K562 (cell line): ENCODE measurements at regions not wholly inside any gene's neighbourhood (a gene's known extent, or its start where the extent isn't known, plus 50 kb on each side); places are given as distances from the start of the nearest gene placed in this dataset.

Experiments used
- ATAC-seq: fragments of 200-7000 bp; cut with Tn5 transposase; 3 replicates; pipeline ENCODE4 v1.9.1; 2020; ENCODE audit warnings: moderate library complexity
- BruUV-seq: library from RNA; stranded (reverse); fragments of 400-500 nt; replicated peaks from 2 replicates; lab custom pipeline; 2021; lab: Mats Ljungman, UMichigan
- CTCF ChIA-PET: fragments of 300-600 bp; formaldehyde crosslinking; extraction: SDS; loops from one replicate; lab custom pipeline; 2021; ENCODE audit warnings: low intra/inter-chr PET ratio; lab: Yijun Ruan, JAX
- POLR2A ChIA-PET: fragments of 300-600, 350-650 bp; sonication (Branson Sonifier 250); formaldehyde crosslinking; extraction: SDS; loops from one replicate; lab custom pipeline; 2021; ENCODE audit warnings: antibody characterized with exemption, inconsistent platforms; lab: Yijun Ruan, JAX
- DNase-seq, 4 experiments: peaks; one replicate each; pipeline versions ENCODE4 v3.0.0 to v3.0.0-alpha.2; 2011 to 2018; ENCODE audit warnings: low spot score in 3 of 4, mixed read lengths in 3 of 4; ENCODE audit errors: extremely low read depth in 1 of 4
- FAIRE-seq: peaks from 2 replicates; lab custom pipeline; 2011; peaks lifted over from hg19 to GRCh38; lab: Jason Lieb, UNC
- H2AFZ ChIP-seq: 2 replicates; pipeline ENCODE4 v1.6.0; 2011; ENCODE audit warnings: low read depth, low read length, control low read depth, inconsistent platforms
- H3K27ac ChIP-seq: fragments of 200-600 bp; 3 replicates; pipeline ENCODE4 v1.8.0; 2011; ENCODE audit warnings: low read depth, mild to moderate bottlenecking, control low read depth, inconsistent platforms, low read length, moderate library complexity, mixed read lengths; ENCODE audit errors: extremely low read depth
- H3K27me3 ChIP-seq, 2 experiments: fragments of 300-600 bp in 1 of 2; 2 replicates in 1 of 2; 3 replicates in 1 of 2; pipeline versions ENCODE4 v1.6.0 to v1.8.0; 2011; ENCODE audit warnings: inconsistent platforms in 2 of 2, low read length in 2 of 2, mild to moderate bottlenecking in 1 of 2, mixed read lengths in 1 of 2, moderate library complexity in 1 of 2; ENCODE audit not compliant: control insufficient read depth in 2 of 2, insufficient read depth in 2 of 2
- H3K36me3 ChIP-seq: fragments of 300-600 bp; 3 replicates; pipeline ENCODE4 v1.8.0; 2011; ENCODE audit warnings: mild to moderate bottlenecking, low read length, inconsistent platforms; ENCODE audit not compliant: control insufficient read depth, insufficient read depth
- H3K4me1 ChIP-seq, 2 experiments: fragments of 200-600 bp in 1 of 2; replicated peaks in 1 of 2; 2 replicates in 1 of 2; 3 replicates in 1 of 2; pipeline versions ENCODE4 v1.5.1 to v1.8.0; 2011; ENCODE audit warnings: inconsistent platforms in 2 of 2, low read length in 2 of 2, mild to moderate bottlenecking in 1 of 2, mixed read lengths in 1 of 2, moderate library complexity in 1 of 2; ENCODE audit not compliant: control insufficient read depth in 2 of 2, insufficient read depth in 2 of 2
- H3K4me2 ChIP-seq: 2 replicates; pipeline ENCODE4 v1.6.1; 2011; ENCODE audit warnings: low read length, control low read depth, inconsistent platforms, mixed read lengths; ENCODE audit not compliant: insufficient read depth
- H3K4me3 ChIP-seq: fragments of 200-600 bp; sonication (generic), shearing (Covaris generic); 2 replicates; pipeline ENCODE4 v1.5.1; 2016; ENCODE audit warnings: control low read depth, inconsistent platforms
- H3K79me2 ChIP-seq: fragments of 200-600 bp; 3 replicates; pipeline ENCODE4 v1.8.0; 2011; ENCODE audit warnings: low read length, inconsistent platforms; ENCODE audit not compliant: control insufficient read depth, insufficient read depth
- H3K9ac ChIP-seq, 2 experiments: 2 replicates each; pipeline versions ENCODE4 v1.6.0 to v1.6.1; 2011; ENCODE audit warnings: low read depth in 2 of 2, low read length in 2 of 2, control low read depth in 1 of 2, inconsistent platforms in 1 of 2, mild to moderate bottlenecking in 1 of 2, mixed read lengths in 1 of 2; ENCODE audit not compliant: insufficient read depth in 1 of 2
- H3K9me1 ChIP-seq: one replicate; pipeline ENCODE4 v1.6.0; 2011; ENCODE audit warnings: inconsistent platforms, mild to moderate bottlenecking, low read length, moderate library complexity; ENCODE audit not compliant: control insufficient read depth, insufficient read depth
- H3K9me3 ChIP-seq: replicated peaks from 2 replicates; pipeline ENCODE4 v1.5.1; 2011; ENCODE audit warnings: low read depth, low read length, inconsistent platforms; ENCODE audit not compliant: control insufficient read depth, insufficient read depth
- H4K20me1 ChIP-seq: replicated peaks from 2 replicates; pipeline ENCODE4 v1.6.1; 2011; ENCODE audit warnings: low read length, inconsistent platforms, mixed read lengths; ENCODE audit not compliant: control insufficient read depth, insufficient read depth
- ADNP ChIP-seq: fragments of 200-800 bp; sonication (Bioruptor generic); IDR thresholded peaks from 2 replicates; pipeline ENCODE4 v1.6.1; 2016; ENCODE audit warnings: missing genetic modification characterization, missing compliant biosample characterization
- FOSL1 ChIP-seq: fragments of 200-800 bp; sonication (Bioruptor generic); conservative IDR thresholded peaks from 2 replicates; pipeline ENCODE4 v1.6.1; 2016; ENCODE audit warnings: missing genetic modification characterization, missing compliant biosample characterization
- NBN ChIP-seq: fragments of 450-650 bp; IDR thresholded peaks from 2 replicates; pipeline ENCODE4 v1.6.1; 2016; ENCODE audit warnings: low read depth, mild to moderate bottlenecking
- NCOA2 ChIP-seq, 2 experiments: fragments of 450-650 bp; IDR thresholded peaks; 2 replicates each; pipeline ENCODE4 v1.6.1; 2018; ENCODE audit warnings: mild to moderate bottlenecking in 2 of 2, moderate library complexity in 1 of 2; ENCODE audit not compliant: partially characterized antibody in 2 of 2
- NFYB ChIP-seq: IDR thresholded peaks from 2 replicates; pipeline ENCODE4 v1.6.1; 2011; ENCODE audit warnings: mild to moderate bottlenecking, moderate library complexity; ENCODE audit not compliant: insufficient read length; ENCODE audit errors: extremely low read depth
- TRIM28 ChIP-seq: fragments of 450-650 bp; IDR thresholded peaks from 2 replicates; pipeline ENCODE4 v1.6.1; 2017
- WGBS: fragments of 100-300 bp; shearing (Covaris generic); methylation state at CpG from one replicate; pipeline ENCODE4 v1.1.6; 2016; ENCODE audit warnings: low coverage, mixed read lengths; ENCODE audit not compliant: insufficient coverage; ENCODE audit errors: missing lambda C conversion rate; 5-methylcytosine and 5-hydroxymethylcytosine counted together
- in situ Hi-C: fragments of 300-500 bp; cut with MboI; formaldehyde crosslinking; loops from 4 replicates; pipeline ENCODE4 v1.15.0; 2018; ENCODE audit warnings: inconsistent platforms, mixed read lengths
- intact Hi-C: fragments of 100-400 bp; cut with micrococcal nuclease; formaldehyde crosslinking; loops from 2 replicates; pipeline ENCODE4 v1.14.2; 2022
- TF ChIP-seq, protein P1 (sequence below), 2 experiments: fragments of 450-650 bp; IDR thresholded peaks; 2 replicates each; pipeline ENCODE4 v1.6.1; 2016; ENCODE audit warnings: mild to moderate bottlenecking in 2 of 2, borderline replicate concordance in 1 of 2, low read depth in 1 of 2, moderate library complexity in 1 of 2
- TF ChIP-seq, protein P2 (sequence below): fragments of 250-450 bp; sonication (Bioruptor Pico); IDR thresholded peaks from 2 replicates; pipeline ENCODE4 v1.8.0; 2022; ENCODE audit warnings: moderate library complexity, mild to moderate bottlenecking, inconsistent platforms

DNA sequence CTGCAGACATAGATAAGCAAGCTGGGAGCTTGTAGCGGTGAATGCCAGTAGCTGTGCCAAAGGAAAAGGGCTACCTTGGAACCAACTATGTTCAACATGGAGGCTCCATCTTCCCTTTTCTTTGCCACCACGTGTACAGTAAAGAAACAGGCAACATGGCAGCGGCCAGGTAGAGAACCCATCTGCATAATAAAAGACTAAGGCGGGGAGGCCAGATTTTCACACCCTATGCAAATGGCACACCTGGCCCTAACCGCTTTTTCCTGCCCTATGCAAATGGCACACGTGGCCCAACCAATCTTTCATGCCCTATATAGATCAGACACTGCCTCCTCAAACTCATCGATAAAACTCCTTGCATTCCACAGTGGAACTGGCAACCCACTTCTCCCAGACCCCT lies 477.5 kb upstream of the EDIL3 start (continued):
- TF ChIP-seq FOSL1, result no peak

DNA sequence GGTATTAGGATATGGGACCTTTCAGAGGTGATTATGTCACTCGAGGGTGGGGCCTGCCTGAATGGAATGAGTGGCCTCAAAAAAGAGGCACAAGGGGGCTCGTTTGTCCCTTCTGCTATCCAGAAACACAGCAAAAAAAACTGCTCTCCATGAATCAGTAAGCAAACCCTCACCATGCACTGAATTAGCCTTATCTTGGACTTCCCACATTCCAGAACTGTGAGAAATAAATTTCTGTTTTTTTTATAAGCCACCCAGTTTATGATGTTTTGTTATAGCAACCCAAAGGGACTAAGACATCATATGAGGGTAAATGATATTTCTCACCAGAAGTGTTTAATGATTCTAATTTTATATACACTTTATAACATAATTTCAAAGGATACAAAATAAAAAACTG lies 476.6 kb upstream of the EDIL3 start:
- no peak for ATAC-seq
- no peaks in the 10 kb centered on the region for H3K9me1 ChIP-seq
- TF ChIP-seq NBN (no peak), ADNP (no peak), NFYB (no peak), NCOA2 (IDR thresholded peaks at IDR 0.05; ENCODE audit: partially characterized antibody in 2 of 2) (no peak), TRIM28 (no peak)
- TF ChIP-seq, protein P1, sequence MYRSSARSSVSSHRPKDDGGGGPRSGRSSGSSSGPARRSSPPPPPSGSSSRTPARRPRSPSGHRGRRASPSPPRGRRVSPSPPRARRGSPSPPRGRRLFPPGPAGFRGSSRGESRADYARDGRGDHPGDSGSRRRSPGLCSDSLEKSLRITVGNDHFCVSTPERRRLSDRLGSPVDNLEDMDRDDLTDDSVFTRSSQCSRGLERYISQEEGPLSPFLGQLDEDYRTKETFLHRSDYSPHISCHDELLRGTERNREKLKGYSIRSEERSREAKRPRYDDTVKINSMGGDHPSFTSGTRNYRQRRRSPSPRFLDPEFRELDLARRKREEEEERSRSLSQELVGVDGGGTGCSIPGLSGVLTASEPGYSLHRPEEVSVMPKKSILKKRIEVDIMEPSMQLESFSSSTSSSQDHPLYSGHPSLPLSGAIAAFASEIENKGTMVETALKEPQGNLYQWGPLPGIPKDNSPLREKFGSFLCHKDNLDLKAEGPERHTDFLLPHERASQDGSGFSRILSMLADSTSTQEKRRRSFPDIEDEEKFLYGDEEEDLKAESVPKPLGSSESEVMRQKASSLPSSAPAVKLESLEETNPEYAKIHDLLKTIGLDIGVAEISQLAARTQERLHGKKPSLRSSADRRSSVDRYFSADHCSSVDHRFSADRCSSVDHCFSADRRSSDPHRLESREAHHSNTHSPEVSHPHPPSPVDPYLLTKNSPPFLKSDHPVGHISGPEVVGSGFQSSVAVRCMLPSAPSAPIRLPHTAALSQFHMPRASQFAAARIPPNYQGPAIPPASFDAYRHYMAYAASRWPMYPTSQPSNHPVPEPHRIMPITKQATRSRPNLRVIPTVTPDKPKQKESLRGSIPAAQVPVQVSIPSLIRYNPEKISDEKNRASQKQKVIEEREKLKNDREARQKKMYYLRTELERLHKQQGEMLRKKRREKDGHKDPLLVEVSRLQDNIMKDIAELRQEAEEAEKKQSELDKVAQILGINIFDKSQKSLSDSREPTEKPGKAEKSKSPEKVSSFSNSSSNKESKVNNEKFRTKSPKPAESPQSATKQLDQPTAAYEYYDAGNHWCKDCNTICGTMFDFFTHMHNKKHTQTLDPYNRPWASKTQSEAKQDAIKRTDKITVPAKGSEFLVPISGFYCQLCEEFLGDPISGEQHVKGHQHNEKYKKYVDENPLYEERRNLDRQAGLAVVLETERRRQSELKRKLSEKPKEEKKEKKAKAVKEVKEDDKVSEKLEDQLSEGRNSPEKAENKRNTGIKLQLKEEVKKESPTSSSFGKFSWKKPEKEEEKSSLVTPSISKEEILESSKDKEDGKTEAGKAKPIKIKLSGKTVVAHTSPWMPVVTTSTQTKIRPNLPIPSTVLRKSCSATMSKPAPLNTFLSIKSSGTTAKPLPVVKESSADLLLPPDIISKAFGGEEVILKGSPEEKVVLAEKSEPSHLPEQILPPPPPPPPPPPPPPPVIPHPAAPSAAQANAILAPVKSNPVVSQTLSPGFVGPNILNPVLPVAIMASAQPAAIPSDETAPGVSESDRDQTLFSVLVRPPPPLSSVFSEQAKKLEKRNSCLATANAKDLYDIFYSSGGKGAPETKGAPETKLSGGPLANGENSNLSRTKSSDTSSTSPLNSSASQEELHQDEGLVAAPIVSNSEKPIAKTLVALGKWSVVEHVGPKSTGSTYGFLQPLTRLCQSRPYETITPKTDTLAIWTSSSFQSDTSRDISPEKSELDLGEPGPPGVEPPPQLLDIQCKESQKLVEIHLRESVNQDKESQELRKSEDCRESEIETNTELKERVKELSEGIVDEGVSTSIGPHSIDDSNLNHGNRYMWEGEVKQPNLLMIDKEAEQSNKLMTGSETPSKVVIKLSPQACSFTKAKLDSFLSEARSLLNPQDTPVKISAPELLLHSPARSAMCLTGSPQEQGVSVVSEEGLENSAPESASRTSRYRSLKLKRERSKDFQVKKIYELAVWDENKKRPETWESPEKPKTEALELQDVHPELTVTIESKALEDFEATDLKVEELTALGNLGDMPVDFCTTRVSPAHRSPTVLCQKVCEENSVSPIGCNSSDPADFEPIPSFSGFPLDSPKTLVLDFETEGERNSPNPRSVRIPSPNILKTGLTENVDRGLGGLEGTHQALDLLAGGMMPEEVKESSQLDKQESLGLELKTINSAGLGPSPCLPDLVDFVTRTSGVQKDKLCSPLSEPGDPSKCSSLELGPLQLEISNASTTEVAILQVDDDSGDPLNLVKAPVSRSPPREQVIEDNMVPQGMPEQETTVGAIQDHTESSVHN (IDR thresholded peaks at IDR 0.05; ENCODE audit: borderline replicate concordance in 1 of 2, low read depth in 1 of 2), result no peak
- TF ChIP-seq, protein P2, sequence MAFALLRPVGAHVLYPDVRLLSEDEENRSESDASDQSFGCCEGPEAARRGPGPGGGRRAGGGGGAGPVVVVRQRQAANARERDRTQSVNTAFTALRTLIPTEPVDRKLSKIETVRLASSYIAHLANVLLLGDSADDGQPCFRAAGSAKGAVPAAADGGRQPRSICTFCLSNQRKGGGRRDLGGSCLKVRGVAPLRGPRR, result no peak

More for the DNA sequence above, 476.6 kb upstream of the EDIL3 start:
- ChIA-PET CTCF (no interaction called here), POLR2A (no interaction called here)
- 0% methylated on average over 2 of the region's 2 CpGs for WGBS
- Histone ChIP-seq H3K9ac (no peak overlapping the region), H3K27ac (no peak overlapping the region), H3K9me3 (no peaks in the 10 kb centered on the region; the same call in 1 of the 2 replicates), H3K79me2 (no peaks in the 10 kb centered on the region), H3K27me3 (no peaks in the 10 kb centered on the region), H3K36me3 (no peaks in the 10 kb centered on the region), H3K4me1 (no peaks in the 10 kb centered on the region), H3K4me3 (no peak overlapping the region), H3K4me2 (no peak overlapping the region), H2AFZ (no peak overlapping the region), H4K20me1 (no peaks in the 10 kb centered on the region)
- intact Hi-C loops (no loop called here), in situ Hi-C loops (no loop called here)
- BruUV-seq, result no TSS peak
- FAIRE-seq (no peak), DNase-seq (no peak)
